OCI-LY1 (cell line): ENCODE measurements at regions not wholly inside any gene's neighbourhood (a gene's known extent, or its start where the extent isn't known, plus 50 kb on each side); places are given as distances from the start of the nearest gene placed in this dataset.

Experiments used
- EZH2 ChIP-seq: fragments of 200-600 bp; sonication (generic), shearing (Covaris generic); IDR thresholded peaks from 2 replicates; pipeline ENCODE4 v1.8.0; 2017; ENCODE audit warnings: borderline replicate concordance, mixed run types, mild to moderate bottlenecking, antibody characterized with exemption, low read length, moderate library complexity, mixed read lengths
- TF ChIP-seq, protein P1 (sequence below): fragments of 200-600 bp; sonication (generic), shearing (Covaris generic); IDR thresholded peaks from 2 replicates; pipeline ENCODE4 v1.5.1; 2017; ENCODE audit warnings: mild to moderate bottlenecking, antibody characterized with exemption, low read length, moderate library complexity, mixed read lengths

DNA sequence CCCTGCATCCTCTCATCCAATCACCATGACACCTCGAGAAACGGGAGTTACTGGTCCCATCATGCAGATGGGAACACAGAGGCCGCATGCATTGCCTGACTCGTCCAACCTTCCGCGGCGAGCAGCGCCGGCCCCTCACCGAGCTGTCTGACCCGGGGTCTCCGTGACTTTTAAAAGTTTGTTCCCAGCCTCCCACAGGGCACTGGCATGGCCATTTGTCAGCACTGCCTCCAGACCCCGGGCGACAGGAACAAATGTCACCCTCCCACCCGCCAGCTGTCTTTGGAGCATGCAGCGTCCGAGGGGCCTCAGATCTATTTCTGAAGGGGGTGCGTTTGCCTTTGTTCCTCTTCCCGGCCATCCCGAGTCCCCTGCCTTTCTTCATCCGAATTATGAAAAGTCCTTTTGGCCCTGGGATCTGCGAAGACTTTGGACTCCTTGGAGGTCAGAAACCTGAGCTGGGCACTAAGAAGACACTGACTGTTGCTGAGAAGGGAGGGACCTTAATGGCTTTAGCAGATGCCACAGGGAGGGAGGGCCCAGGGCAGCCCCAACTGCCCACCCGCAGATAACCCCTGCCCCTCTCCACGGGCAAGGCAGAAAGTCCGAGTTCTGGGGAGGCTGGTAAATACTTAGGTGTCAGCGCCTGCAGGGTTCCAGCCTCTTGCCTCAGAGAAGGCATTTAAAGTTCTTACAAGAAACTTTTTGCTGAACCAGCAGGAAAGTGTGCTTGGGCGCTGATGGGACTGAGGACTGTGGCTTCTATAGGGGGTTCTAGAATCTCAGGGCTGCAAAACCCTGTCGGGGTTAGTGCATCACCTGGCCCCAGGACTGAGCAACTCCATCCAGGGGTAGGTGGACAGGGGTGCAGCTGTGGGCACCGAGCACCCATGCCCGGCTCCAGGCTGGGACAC lies 348.1 kb downstream of the FOXL1 start:
- TF ChIP-seq, protein P1, sequence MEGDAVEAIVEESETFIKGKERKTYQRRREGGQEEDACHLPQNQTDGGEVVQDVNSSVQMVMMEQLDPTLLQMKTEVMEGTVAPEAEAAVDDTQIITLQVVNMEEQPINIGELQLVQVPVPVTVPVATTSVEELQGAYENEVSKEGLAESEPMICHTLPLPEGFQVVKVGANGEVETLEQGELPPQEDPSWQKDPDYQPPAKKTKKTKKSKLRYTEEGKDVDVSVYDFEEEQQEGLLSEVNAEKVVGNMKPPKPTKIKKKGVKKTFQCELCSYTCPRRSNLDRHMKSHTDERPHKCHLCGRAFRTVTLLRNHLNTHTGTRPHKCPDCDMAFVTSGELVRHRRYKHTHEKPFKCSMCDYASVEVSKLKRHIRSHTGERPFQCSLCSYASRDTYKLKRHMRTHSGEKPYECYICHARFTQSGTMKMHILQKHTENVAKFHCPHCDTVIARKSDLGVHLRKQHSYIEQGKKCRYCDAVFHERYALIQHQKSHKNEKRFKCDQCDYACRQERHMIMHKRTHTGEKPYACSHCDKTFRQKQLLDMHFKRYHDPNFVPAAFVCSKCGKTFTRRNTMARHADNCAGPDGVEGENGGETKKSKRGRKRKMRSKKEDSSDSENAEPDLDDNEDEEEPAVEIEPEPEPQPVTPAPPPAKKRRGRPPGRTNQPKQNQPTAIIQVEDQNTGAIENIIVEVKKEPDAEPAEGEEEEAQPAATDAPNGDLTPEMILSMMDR = no peak
- TF ChIP-seq EZH2 = no peak
